GM18870 (cell line): ENCODE measurements at regions not wholly inside any gene's neighbourhood (a gene's known extent, or its start where the extent isn't known, plus 50 kb on each side); places are given as distances from the start of the nearest gene placed in this dataset.
A peak's percentile ranks its signal among the peaks of the same experiment; 100 is the strongest.
"Not testable (repeated sequence)": the region's sequence is repeated elsewhere in the genome, so short reads cannot be mapped to it uniquely, and the experiment has no call there.

Experiments used
- ATAC-seq: cut with Tn5 transposase; IDR thresholded peaks from one replicate; pipeline ENCODE4 v1.9.1; 2021; ENCODE audit warnings: moderate library complexity; ENCODE audit not compliant: unreplicated experiment

- no peak for ATAC-seq
Measured at GRCh38 chr14:58977366-58977765, 211.1 kb upstream of the DAAM1 start.

DNA sequence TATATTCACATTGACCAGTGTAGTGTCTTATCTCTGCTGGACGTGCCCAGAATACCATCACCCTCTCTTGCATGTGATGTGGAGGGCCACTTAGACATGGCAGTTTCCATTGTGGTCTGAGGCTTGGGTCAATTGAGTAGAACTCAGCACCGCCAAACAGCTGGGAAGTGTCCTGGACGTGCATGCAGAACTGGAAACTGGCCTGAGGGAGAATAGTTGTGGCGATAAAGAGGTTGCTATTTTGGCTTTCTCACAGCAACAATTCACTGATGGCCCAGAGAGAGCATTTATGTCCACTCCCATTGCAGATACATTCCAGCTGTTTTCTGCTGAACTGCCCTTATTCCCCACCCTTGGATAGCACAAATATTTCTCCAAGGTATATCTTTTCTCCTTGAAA, 210.1 kb upstream of the DAAM1 start:
- ATAC-seq = no peak

GRCh38 chr14:58979325-58979724, 209.1 kb upstream of the DAAM1 start:
- no peak for ATAC-seq

- ATAC-seq = no peak
Measured at GRCh38 chr14:58981840-58982239, 206.6 kb upstream of the DAAM1 start.

DNA sequence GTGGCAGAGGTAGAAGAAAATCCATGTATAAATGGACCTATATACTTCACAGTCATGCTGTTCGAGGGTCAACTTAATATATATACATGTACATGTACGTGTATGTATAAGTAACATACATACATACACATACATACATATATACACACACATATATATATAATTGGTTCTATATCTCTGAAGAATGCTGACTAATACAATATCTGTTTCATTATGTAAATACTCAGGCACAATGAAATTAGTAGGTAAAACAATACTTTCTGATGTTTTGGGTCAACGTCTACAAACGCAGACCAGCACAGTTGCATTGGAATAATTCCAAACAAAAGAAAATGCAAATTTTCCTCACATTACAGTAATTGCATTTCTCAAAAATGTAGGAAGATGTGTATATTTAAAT, 202.7 kb upstream of the DAAM1 start:
- no peak for ATAC-seq

- ATAC-seq = no peak
Measured at GRCh38 chr14:58987591-58987990, 200.9 kb upstream of the DAAM1 start.

GRCh38 chr14:58992935-58993334, 195.5 kb upstream of the DAAM1 start:
- no peak for ATAC-seq

DNA sequence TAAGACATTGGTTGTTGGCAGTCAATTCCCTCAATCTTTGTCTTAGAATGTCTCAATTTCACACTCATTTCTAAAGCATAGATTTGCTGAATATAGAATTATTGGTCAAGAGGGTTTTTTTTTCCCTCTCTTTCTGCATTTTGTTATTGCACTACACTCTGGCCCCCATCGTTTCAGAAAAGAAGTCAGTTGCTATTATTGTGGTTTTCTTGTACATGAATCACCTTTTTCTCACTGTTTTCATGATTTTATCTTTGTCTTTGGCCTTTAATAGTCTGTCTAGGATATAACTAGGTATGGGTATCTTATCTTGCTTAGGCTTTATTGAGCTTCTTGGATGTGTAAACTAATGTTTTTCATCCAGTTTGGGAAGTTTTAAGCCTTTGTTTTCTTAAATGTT, 194.3 kb upstream of the DAAM1 start:
- no peak for ATAC-seq

- ATAC-seq = no peak
Measured at GRCh38 chr14:59004012-59004411, 184.5 kb upstream of the DAAM1 start.

DNA sequence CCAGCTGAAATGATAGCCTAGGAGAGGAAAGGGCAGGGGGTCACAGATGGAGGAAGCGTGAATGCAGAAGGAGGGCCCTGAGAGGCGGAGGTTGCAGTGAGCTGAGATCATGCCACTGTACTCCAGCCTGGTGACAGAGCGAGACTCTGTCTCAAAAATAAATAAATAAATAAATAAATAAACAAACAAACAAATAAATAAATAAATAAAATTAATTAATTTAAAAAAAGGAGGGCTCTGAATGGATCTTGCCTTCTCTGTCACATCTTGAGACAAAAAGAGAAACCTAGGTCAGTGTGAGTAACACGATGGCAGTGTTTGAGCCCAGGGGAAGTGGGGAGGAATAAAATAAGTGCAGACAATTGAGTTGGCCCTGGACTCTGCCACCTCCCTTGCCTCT, 182.3 kb upstream of the DAAM1 start:
- not testable (repeated sequence) for ATAC-seq

GRCh38 chr14:59009967-59010366, 178.5 kb upstream of the DAAM1 start:
- ATAC-seq = no peak

GRCh38 chr14:59013672-59014298, 174.7 kb upstream of the DAAM1 start:
- no peak for ATAC-seq

GRCh38 chr14:59015482-59015881, 173.0 kb upstream of the DAAM1 start:
- ATAC-seq = no peak

- no peak for ATAC-seq
Measured at GRCh38 chr14:59017285-59017965, 171.0 kb upstream of the DAAM1 start.

DNA sequence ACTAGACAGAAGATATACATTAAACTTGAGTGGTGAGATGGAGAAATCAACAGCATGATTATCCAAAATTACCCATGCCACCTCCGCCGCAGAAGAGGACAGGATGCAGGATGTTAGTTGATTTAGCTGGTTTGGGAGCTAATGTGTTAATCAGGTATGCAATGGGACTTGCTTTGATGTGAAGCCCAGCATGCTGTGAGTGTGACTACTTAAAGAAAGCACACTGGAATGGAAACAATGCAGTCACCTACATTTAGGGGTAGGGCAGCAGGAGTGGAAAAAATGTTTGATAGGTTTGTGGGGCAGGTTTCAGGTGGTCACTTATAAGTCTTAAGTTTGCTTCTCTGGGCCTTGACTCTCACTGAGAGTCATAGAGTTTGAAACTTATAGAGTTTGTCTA, 170.0 kb upstream of the DAAM1 start:
- ATAC-seq = no peak

DNA sequence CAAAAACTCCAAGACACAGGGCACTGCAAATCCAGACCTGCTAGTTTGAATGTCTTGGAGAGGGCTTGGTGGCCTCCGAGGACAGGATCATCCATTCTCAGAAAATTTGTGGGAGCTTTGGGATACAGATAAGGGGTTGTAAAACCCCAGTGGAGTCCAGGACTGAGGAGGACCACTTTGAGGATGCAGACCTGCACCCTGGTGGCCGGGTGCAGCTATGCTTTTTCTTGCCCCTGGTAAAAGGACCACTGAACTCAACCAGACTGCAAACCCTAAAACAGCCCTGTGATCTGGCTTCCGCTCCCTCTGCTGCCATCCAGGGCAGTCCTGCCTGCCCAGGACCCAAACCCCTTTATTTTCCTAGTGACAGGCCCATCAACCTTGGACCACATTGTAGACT, 169.5 kb upstream of the DAAM1 start:
- ATAC-seq = no peak

GRCh38 chr14:59020382-59020781, 168.1 kb upstream of the DAAM1 start:
- no peak for ATAC-seq

DNA sequence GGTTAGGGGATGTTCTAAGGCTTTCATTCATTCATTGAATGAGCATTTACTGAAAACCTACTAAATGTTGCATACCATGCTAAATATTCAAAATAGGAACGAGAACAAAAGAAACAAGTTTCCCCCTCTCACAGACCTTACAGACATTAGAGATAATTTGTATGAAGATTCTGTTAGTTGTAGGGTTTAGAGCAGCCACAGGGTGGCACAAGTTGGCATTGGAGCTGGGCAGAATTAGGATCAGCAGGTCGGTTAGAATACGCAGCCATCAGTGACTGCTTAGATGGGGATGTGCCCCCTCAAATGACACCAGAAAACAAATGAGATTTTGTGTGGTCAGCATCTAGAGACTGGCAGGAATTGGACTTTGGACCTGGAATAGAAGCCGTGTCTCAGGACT, 166.3 kb upstream of the DAAM1 start:
- ATAC-seq = no peak

- no peak for ATAC-seq
Measured at GRCh38 chr14:59026081-59026480, 162.4 kb upstream of the DAAM1 start.

DNA sequence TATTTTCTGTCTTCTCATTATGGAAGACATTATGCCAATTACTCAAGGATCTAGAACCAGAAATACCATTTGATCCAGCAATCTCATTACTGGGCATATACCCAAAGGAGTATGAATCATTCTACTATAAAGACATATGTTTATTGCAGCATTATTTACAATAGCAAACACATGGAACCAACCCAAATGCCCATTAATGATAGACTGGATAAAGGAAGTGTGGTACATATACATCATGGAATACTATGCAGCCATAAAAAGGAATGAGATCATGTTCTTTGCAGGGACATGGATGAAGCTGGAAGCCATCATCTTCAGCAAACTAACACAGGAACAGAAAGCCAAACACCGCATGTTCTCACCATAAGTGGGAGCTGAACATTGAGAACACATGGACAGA, 161.8 kb upstream of the DAAM1 start:
- ATAC-seq = not testable (repeated sequence)

GRCh38 chr14:59028476-59029202, 159.8 kb upstream of the DAAM1 start:
- ATAC-seq = peak; percentile 81

- ATAC-seq = no peak
Measured at GRCh38 chr14:59032826-59033225, 155.6 kb upstream of the DAAM1 start.
